SK-N-SH (cell line): ENCODE measurements at regions not wholly inside any gene's neighbourhood (a gene's known extent, or its start where the extent isn't known, plus 50 kb on each side); places are given as distances from the start of the nearest gene placed in this dataset.

ENCODE experiments used
- CTCF ChIA-PET: fragments of 300-600, 350-600 bp; formaldehyde crosslinking; extraction: SDS; loops from one replicate; lab custom pipeline; 2021; lab: Yijun Ruan, JAX
- POLR2A ChIA-PET: fragments of 350-600 bp; sonication (Branson Sonifier 250); formaldehyde crosslinking; extraction: SDS; loops from one replicate; lab custom pipeline; 2020; ENCODE audit warnings: antibody characterized with exemption, inconsistent platforms; lab: Yijun Ruan, JAX
- DNase-seq: peaks from one replicate; pipeline ENCODE4 v3.0.0; 2012
- H2AFZ ChIP-seq: fragments of 200-600 bp; sonication (generic); 2 replicates; pipeline ENCODE4 v1.8.1; 2016; ENCODE audit warnings: antibody characterized with exemption, mild to moderate bottlenecking, low read depth
- H3F3A ChIP-seq: fragments of 200-600 bp; sonication (generic); replicated peaks from 2 replicates; pipeline ENCODE3; 2016; ENCODE audit warnings: antibody characterized with exemption, mild to moderate bottlenecking; ENCODE audit not compliant: insufficient read depth
- H3K27ac ChIP-seq, 2 experiments: fragments of 200-500 bp in 1 of 2; fragments of 200-600 bp in 1 of 2; sonication (Bioruptor generic) in 1 of 2; sonication (generic), shearing (Covaris generic) in 1 of 2; 2 replicates each; pipeline versions ENCODE4 v1.5.1 to v1.6.1; 2014 to 2016; ENCODE audit warnings: low read depth in 2 of 2, inconsistent platforms in 1 of 2, low read length in 1 of 2, mild to moderate bottlenecking in 1 of 2, mixed read lengths in 1 of 2
- H3K27me3 ChIP-seq: fragments of 200-600 bp; sonication (generic), shearing (Covaris generic); 2 replicates; pipeline ENCODE4 v1.6.1; 2016; ENCODE audit warnings: mixed run types; ENCODE audit not compliant: insufficient read depth
- H3K36me3 ChIP-seq, 2 experiments: fragments of 200-500 bp in 1 of 2; fragments of 200-600 bp in 1 of 2; sonication (Bioruptor generic) in 1 of 2; sonication (generic) in 1 of 2; replicated peaks in 1 of 2; 2 replicates each; pipeline versions ENCODE3 to v1.5.1; 2014 to 2016; ENCODE audit warnings: low read length in 1 of 2, mild to moderate bottlenecking in 1 of 2; ENCODE audit not compliant: insufficient read depth in 2 of 2, control insufficient read depth in 1 of 2
- H3K4me1 ChIP-seq, 2 experiments: fragments of 200-500 bp in 1 of 2; fragments of 200-600 bp in 1 of 2; sonication (Bioruptor generic) in 1 of 2; sonication (generic), shearing (Covaris generic) in 1 of 2; 2 replicates each; pipeline versions ENCODE4 v1.5.1 to v1.6.1; 2014 to 2016; ENCODE audit warnings: low read depth in 1 of 2, low read length in 1 of 2, mixed run types in 1 of 2; ENCODE audit not compliant: insufficient read depth in 2 of 2, control insufficient read depth in 1 of 2
- H3K4me2 ChIP-seq: fragments of 200-600 bp; sonication (generic), shearing (Covaris generic); 2 replicates; pipeline ENCODE4 v1.6.1; 2017; ENCODE audit warnings: mixed run types
- H3K4me3 ChIP-seq, 2 experiments: fragments of 200-500 bp in 1 of 2; fragments of 200-600 bp in 1 of 2; sonication (Bioruptor generic) in 1 of 2; sonication (generic), shearing (Covaris generic) in 1 of 2; 2 replicates each; pipeline versions ENCODE4 v1.5.1 to v1.8.1; 2014 to 2016; ENCODE audit warnings: low read depth in 2 of 2, inconsistent platforms in 1 of 2, low read length in 1 of 2, mild to moderate bottlenecking in 1 of 2, mixed read lengths in 1 of 2, moderate library complexity in 1 of 2
- H3K79me2 ChIP-seq: fragments of 200-600 bp; sonication (generic); 2 replicates; pipeline ENCODE4 v1.8.1; 2017; ENCODE audit warnings: mild to moderate bottlenecking; ENCODE audit not compliant: insufficient read depth
- H3K9ac ChIP-seq: fragments of 200-600 bp; sonication (generic); 2 replicates; pipeline ENCODE4 v1.6.1; 2017; ENCODE audit warnings: mixed run types
- H3K9me2 ChIP-seq: fragments of 200-600 bp; sonication (generic); 2 replicates; pipeline ENCODE4 v1.6.1; 2017; ENCODE audit warnings: mixed run types
- H3K9me3 ChIP-seq: fragments of 200-600 bp; sonication (generic); 2 replicates; pipeline ENCODE4 v1.6.1; 2017; ENCODE audit warnings: mixed run types, mild to moderate bottlenecking, moderate library complexity
- H4K20me1 ChIP-seq: fragments of 200-600 bp; sonication (generic); 2 replicates; pipeline ENCODE4 v1.6.1; 2017; ENCODE audit warnings: mild to moderate bottlenecking, mixed run types; ENCODE audit not compliant: insufficient read depth
- CTCF ChIP-seq: fragments of 200-600 bp; sonication (generic); IDR thresholded peaks from 2 replicates; pipeline ENCODE4 v1.6.1; 2017; ENCODE audit warnings: antibody characterized with exemption, mild to moderate bottlenecking, moderate library complexity
- EZH2phosphoT487 ChIP-seq: fragments of 200-600 bp; sonication (generic); IDR thresholded peaks from 2 replicates; pipeline ENCODE4 v1.6.1; 2017; ENCODE audit warnings: low read depth, mixed run types, mild to moderate bottlenecking, antibody characterized with exemption, moderate library complexity, borderline replicate concordance
- FOSL2 ChIP-seq: IDR thresholded peaks from 2 replicates; pipeline ENCODE4 v1.4.0; 2012; ENCODE audit warnings: low read depth, mild to moderate bottlenecking, moderate library complexity, borderline replicate concordance
- FOXJ3 ChIP-seq: sonication (generic); formaldehyde crosslinking; IDR thresholded peaks from 2 replicates; pipeline ENCODE4 v1.5.1; 2020; ENCODE audit warnings: mild to moderate bottlenecking, missing genetic modification reagents
- GABPA ChIP-seq: IDR thresholded peaks from 2 replicates; pipeline ENCODE4 v1.4.0; 2012; ENCODE audit warnings: low read depth, mild to moderate bottlenecking
- IRF3 ChIP-seq: fragments of 150-350 bp; IDR thresholded peaks from 2 replicates; pipeline ENCODE4 v1.6.1; 2016; ENCODE audit warnings: mild to moderate bottlenecking, low read depth, low read length
- MAX ChIP-seq: IDR thresholded peaks from 2 replicates; pipeline ENCODE4 v1.4.0; 2012; ENCODE audit warnings: low read depth
- MEF2A ChIP-seq: IDR thresholded peaks from 2 replicates; pipeline ENCODE4 v1.4.0; 2012; ENCODE audit warnings: low read depth, borderline replicate concordance
- POLR2AphosphoS5 ChIP-seq: IDR thresholded peaks from 2 replicates; pipeline ENCODE4 v1.6.1; 2012; ENCODE audit warnings: low read depth, low read length
- RCOR1 ChIP-seq: fragments of 150-350 bp; IDR thresholded peaks from 2 replicates; pipeline ENCODE4 v1.6.1; 2017; ENCODE audit warnings: antibody characterized with exemption, low read length
- SMC3 ChIP-seq: IDR thresholded peaks from 2 replicates; pipeline ENCODE4 v1.6.1; 2012; ENCODE audit warnings: low read depth, low read length, improper control_type of control experiment
- TAF1 ChIP-seq: IDR thresholded peaks from 2 replicates; pipeline ENCODE4 v1.6.1; 2012; ENCODE audit warnings: low read depth, mild to moderate bottlenecking, low read length, moderate library complexity, borderline replicate concordance
- TCF12 ChIP-seq: IDR thresholded peaks from 2 replicates; pipeline ENCODE4 v1.4.0; 2012
- TEAD4 ChIP-seq: IDR thresholded peaks from 2 replicates; pipeline ENCODE4 v1.4.0; 2012; ENCODE audit warnings: mild to moderate bottlenecking, borderline replicate concordance; ENCODE audit not compliant: insufficient read depth
- USF2 ChIP-seq: fragments of 150-350 bp; IDR thresholded peaks from 2 replicates; pipeline ENCODE4 v1.6.1; 2017; ENCODE audit warnings: antibody characterized with exemption, low read length, low read depth, borderline replicate concordance
- WGBS: methylation state at CpG from one replicate; pipeline ENCODE4 v1.1.6; 2017; ENCODE audit warnings: low lambda C conversion rate; 5-methylcytosine and 5-hydroxymethylcytosine counted together

GRCh38 chr2:78925258-78925657 is 100.2 kb upstream of the REG3G start:
- no peaks in the 10 kb centered on the region for H3F3A ChIP-seq
- H3K4me3 ChIP-seq, result no peak overlapping the region
- no peaks in the 10 kb centered on the region for H3K4me1 ChIP-seq
- 33% methylated on average over 2 of the region's 2 CpGs for WGBS
- H3K79me2 ChIP-seq, result no peaks in the 10 kb centered on the region
- H3K36me3 ChIP-seq, result no peaks in the 10 kb centered on the region
- POLR2A ChIA-PET, result no interaction called here
- H3K9me2 ChIP-seq, result no peaks in the 10 kb centered on the region
- no peak for DNase-seq
- no peaks in the 10 kb centered on the region for H4K20me1 ChIP-seq
- no peak overlapping the region for H3K27ac ChIP-seq
- CTCF ChIA-PET, result no interaction called here
- no peaks in the 10 kb centered on the region for H3K9me3 ChIP-seq
- H3K4me2 ChIP-seq, result no peak overlapping the region
- TF ChIP-seq TCF12, result no peak
- TF ChIP-seq FOXJ3 (CRISPR knock-in tag), result no peak
- TF ChIP-seq CTCF, result no peak
- TF ChIP-seq TEAD4, result no peak
- no peak for TF ChIP-seq MEF2A
- TF ChIP-seq IRF3, result no peak
- TF ChIP-seq TAF1, result no peak
- no peak for TF ChIP-seq RCOR1
- no peak for TF ChIP-seq FOSL2
- TF ChIP-seq EZH2phosphoT487, result no peak
- TF ChIP-seq MAX, result no peak
- no peak for TF ChIP-seq GABPA
- TF ChIP-seq USF2, result no peak
- H2AFZ ChIP-seq, result no peak overlapping the region
- no peak overlapping the region for H3K9ac ChIP-seq
- no peaks in the 10 kb centered on the region for H3K27me3 ChIP-seq

- DNase-seq, result no peak
- Histone ChIP-seq H3K9ac (no peak overlapping the region), H2AFZ (no peak overlapping the region), H4K20me1 (no peaks in the 10 kb centered on the region), H3K4me2 (no peak overlapping the region), H3K4me1 (no peaks in the 10 kb centered on the region), H3K4me3 (no peak overlapping the region), H3K27ac (no peak overlapping the region), H3F3A (no peaks in the 10 kb centered on the region), H3K36me3 (no peaks in the 10 kb centered on the region), H3K79me2 (no peaks in the 10 kb centered on the region), H3K27me3 (no peaks in the 10 kb centered on the region), H3K9me3 (no peaks in the 10 kb centered on the region), H3K9me2 (no peaks in the 10 kb centered on the region)
- ChIA-PET POLR2A (no interaction called here), CTCF (interaction anchor here (2.2 kb wide), 1 partner anchor 9 kb away, joined by 6 read pairs; no protein-coding TSS in a partner anchor)
- 61% methylated on average over 1 of the region's 1 CpG for WGBS
- no peak for TF ChIP-seq SMC3
- TF ChIP-seq GABPA, result no peak
- no peak for TF ChIP-seq MAX
- TF ChIP-seq POLR2AphosphoS5, result no peak
These were observed 97.0 kb upstream of the REG3G start for GRCh38 chr2:78928502-78928901.
